ENCODE measurements at regions not wholly inside any gene's neighbourhood (a gene's known extent, or its start where the extent isn't known, plus 50 kb on each side); places are given as distances from the start of the nearest gene placed in this dataset.

- TF ChIP-seq CTCF (IDR thresholded peaks at IDR 0.05) (no peak), POLR2A (IDR thresholded peaks at IDR 0.05) (no peak)
Observed at GRCh38 chr12:42695490-42695995, 106.0 kb upstream of the PRICKLE1 start.

All from Peyer's patch (tissue), 4 donors.